ENCODE measurements at regions not wholly inside any gene's neighbourhood (a gene's known extent, or its start where the extent isn't known, plus 50 kb on each side); places are given as distances from the start of the nearest gene placed in this dataset.

DNA sequence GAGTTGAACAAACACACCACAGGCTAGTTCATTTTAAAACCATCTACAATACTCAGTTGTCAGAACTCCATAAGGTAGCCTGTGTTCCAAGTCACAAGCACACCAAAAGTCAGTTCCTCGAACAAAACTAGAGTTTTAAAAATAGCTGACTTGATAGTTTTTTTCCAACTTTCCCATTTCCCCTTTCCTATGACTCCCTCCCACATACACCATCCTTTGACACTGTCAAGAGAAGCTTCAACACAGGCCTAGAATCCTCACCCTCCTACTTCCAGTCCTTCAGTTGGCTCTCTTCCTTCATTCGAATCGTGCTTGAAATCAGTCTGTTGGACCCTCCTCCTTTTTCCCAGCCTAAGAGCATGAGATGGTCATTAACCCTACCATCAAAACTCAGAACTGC is 105.7 kb upstream of the AKIP1 start:
- H3K4me3 ChIP-seq (ENCODE audit: low read depth, low read length), result no peak overlapping the region
- DNase-seq (ENCODE audit: low read depth), result no peak
- no peak for TF ChIP-seq CTCF (IDR thresholded peaks at IDR 0.05; ENCODE audit: insufficient read depth, low read depth, low read length, missing control alignments)

GRCh38 chr11:8806974-8807373 is 104.0 kb upstream of the AKIP1 start:
- H3K4me3 ChIP-seq (ENCODE audit: low read depth, low read length), result no peak overlapping the region
- no peak for DNase-seq (ENCODE audit: low read depth)
- no peak for TF ChIP-seq CTCF (IDR thresholded peaks at IDR 0.05; ENCODE audit: insufficient read depth, low read depth, low read length, missing control alignments)

GRCh38 chr11:8807544-8808225 is 103.3 kb upstream of the AKIP1 start:
- no peak overlapping the region for H3K4me3 ChIP-seq (ENCODE audit: low read depth, low read length)
- DNase-seq (ENCODE audit: low read depth), result no peak
- TF ChIP-seq CTCF (IDR thresholded peaks at IDR 0.05; ENCODE audit: insufficient read depth, low read depth, low read length, missing control alignments), result no peak

DNA sequence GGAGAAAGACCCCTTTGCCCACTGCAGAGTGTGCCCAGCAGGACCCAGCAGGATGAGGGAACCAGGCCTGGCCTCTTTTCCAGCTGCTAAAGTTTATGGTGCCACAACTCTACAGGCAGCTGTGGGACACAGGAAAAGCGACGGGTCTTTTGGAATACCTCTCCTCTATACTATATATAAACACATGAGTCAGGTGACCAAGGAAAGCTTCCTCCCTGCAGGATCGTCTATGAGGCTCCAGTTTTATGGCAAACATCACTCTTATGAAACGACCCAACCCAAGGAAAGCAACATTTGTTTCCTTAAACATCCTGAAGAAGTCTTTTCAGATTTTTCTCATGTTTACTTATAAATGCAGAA is 102.8 kb upstream of the AKIP1 start:
- DNase-seq (ENCODE audit: low read depth), result no peak
- TF ChIP-seq CTCF (IDR thresholded peaks at IDR 0.05; ENCODE audit: insufficient read depth, low read depth, low read length, missing control alignments), result no peak
- H3K4me3 ChIP-seq (ENCODE audit: low read depth, low read length), result no peak overlapping the region

- no peak for DNase-seq (ENCODE audit: low read depth)
- H3K4me3 ChIP-seq (ENCODE audit: low read depth, low read length), result no peak overlapping the region
Observed at GRCh38 chr11:8809241-8809938, 101.6 kb upstream of the AKIP1 start.

GRCh38 chr11:8809939-8810539 is 101.0 kb upstream of the AKIP1 start:
- TF ChIP-seq CTCF (IDR thresholded peaks at IDR 0.05; ENCODE audit: insufficient read depth, low read depth, low read length, missing control alignments), result no peak
- H3K4me3 ChIP-seq (ENCODE audit: low read depth, low read length), result no peak overlapping the region
- DNase-seq (ENCODE audit: low read depth), result no peak

More at GRCh38 chr11:8809241-8809938, 101.6 kb upstream of the AKIP1 start:
- no peak for TF ChIP-seq CTCF (IDR thresholded peaks at IDR 0.05; ENCODE audit: insufficient read depth, low read depth, low read length, missing control alignments)
